ENCODE measurements at regions not wholly inside any gene's neighbourhood (a gene's known extent, or its start where the extent isn't known, plus 50 kb on each side); places are given as distances from the start of the nearest gene placed in this dataset.

DNA sequence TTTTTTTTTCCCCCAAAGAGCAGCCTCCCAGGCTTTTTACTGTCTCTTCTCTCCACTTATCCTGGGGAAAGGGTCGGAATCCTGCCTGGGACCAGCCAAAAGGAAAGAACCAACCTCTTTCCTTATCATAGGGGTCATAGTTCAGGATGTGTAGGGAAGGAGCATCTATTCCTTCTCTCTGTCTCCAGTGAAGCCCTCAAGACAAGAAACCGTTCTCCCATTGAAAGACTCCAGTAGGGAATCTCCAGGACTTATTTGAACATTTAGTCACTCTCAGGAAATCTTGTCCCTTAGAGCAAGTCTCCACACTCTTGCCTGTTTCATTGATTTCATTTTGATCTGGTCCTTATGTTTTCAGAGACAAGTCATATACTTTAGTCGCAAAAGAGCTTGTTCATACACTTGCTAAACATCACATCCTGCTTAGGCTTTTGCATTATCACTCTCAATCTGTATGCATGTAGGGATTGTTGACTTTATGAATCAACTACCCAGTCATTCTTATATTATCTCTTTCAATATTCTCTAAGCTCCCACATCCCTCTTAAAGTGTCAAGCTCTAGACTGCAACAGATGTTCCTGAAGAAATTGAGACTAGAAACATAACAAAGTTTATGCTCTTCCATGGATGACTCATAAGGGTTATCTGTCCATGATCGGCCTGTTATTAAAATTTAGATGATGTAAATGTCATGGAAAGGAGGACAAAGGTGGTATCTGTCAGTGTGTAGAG lies 116.2 kb upstream of the ST6GAL2 start:
- TF ChIP-seq, protein P1, sequence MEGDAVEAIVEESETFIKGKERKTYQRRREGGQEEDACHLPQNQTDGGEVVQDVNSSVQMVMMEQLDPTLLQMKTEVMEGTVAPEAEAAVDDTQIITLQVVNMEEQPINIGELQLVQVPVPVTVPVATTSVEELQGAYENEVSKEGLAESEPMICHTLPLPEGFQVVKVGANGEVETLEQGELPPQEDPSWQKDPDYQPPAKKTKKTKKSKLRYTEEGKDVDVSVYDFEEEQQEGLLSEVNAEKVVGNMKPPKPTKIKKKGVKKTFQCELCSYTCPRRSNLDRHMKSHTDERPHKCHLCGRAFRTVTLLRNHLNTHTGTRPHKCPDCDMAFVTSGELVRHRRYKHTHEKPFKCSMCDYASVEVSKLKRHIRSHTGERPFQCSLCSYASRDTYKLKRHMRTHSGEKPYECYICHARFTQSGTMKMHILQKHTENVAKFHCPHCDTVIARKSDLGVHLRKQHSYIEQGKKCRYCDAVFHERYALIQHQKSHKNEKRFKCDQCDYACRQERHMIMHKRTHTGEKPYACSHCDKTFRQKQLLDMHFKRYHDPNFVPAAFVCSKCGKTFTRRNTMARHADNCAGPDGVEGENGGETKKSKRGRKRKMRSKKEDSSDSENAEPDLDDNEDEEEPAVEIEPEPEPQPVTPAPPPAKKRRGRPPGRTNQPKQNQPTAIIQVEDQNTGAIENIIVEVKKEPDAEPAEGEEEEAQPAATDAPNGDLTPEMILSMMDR (conservative IDR thresholded peaks at IDR 0.05; ENCODE audit: low read depth, low read length): no peak
- no peak for TF ChIP-seq EZH2 (IDR thresholded peaks at IDR 0.05; ENCODE audit: borderline replicate concordance, low read depth, low read length, poor library complexity, severe bottlenecking)
- H3K27me3 ChIP-seq (replicated peaks; ENCODE audit: insufficient read depth, low read depth, low read length, poor library complexity): no peaks in the 10 kb centered on the region
- no peak for DNase-seq (ENCODE audit: low spot score)
- H3K27ac ChIP-seq (ENCODE audit: low read depth, low read length, poor library complexity, severe bottlenecking): no peak overlapping the region
- CTCF ChIA-PET: no interaction called here
- no peak overlapping the region for H3K4me3 ChIP-seq (ENCODE audit: low read depth, low read length, poor library complexity, severe bottlenecking)
- POLR2A ChIA-PET (ENCODE audit: low non-redundant PET): no interaction called here
- BruUV-seq (replicated peaks): no TSS peak
- H3K4me1 ChIP-seq (ENCODE audit: insufficient read depth, low read length, poor library complexity, severe bottlenecking): no peaks in the 10 kb centered on the region
- H3K9me3 ChIP-seq (ENCODE audit: low read depth, low read length, poor library complexity, severe bottlenecking): no peaks in the 10 kb centered on the region
- intact Hi-C loops (cut with micrococcal nuclease; ENCODE audit: unreplicated experiment): no loop called here
- no peaks in the 10 kb centered on the region for H3K36me3 ChIP-seq (ENCODE audit: insufficient read depth, low read length, poor library complexity, severe bottlenecking)

DNA sequence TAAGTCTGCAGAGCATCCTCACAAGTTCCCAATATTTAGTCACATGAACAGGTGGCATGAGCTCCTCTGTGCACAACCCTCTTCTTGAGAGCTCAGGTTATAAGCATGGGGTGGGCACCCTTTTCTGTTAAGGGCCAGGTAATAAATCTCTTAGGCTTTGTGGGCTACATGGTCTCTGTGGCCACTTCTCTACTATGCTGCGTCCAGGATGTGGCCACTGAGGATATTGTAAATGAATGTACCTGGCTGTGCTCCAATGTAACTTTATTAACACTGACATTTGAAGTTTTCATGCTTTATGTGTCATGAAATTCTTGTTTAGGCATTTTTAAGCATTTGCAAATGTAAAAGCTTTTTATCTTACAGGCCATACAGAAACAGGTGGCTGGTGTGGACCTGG lies 116.8 kb upstream of the ST6GAL2 start:
- Histone ChIP-seq H3K4me3 (ENCODE audit: low read depth, low read length, poor library complexity, severe bottlenecking) (no peak overlapping the region), H3K9me3 (ENCODE audit: low read depth, low read length, poor library complexity, severe bottlenecking) (no peaks in the 10 kb centered on the region), H3K4me1 (ENCODE audit: insufficient read depth, low read length, poor library complexity, severe bottlenecking) (no peaks in the 10 kb centered on the region), H3K27me3 (replicated peaks; ENCODE audit: insufficient read depth, low read depth, low read length, poor library complexity) (no peaks in the 10 kb centered on the region), H3K27ac (ENCODE audit: low read depth, low read length, poor library complexity, severe bottlenecking) (no peak overlapping the region), H3K36me3 (ENCODE audit: insufficient read depth, low read length, poor library complexity, severe bottlenecking) (no peaks in the 10 kb centered on the region)
- ChIA-PET CTCF (no interaction called here), POLR2A (ENCODE audit: low non-redundant PET) (no interaction called here)
- DNase-seq (ENCODE audit: low spot score): no peak
- TF ChIP-seq, protein P1 (conservative IDR thresholded peaks at IDR 0.05; ENCODE audit: low read depth, low read length): no peak
- TF ChIP-seq EZH2 (IDR thresholded peaks at IDR 0.05; ENCODE audit: borderline replicate concordance, low read depth, low read length, poor library complexity, severe bottlenecking): no peak
- no TSS peak for BruUV-seq (replicated peaks)
- intact Hi-C loops (cut with micrococcal nuclease; ENCODE audit: unreplicated experiment): no loop called here

DNA sequence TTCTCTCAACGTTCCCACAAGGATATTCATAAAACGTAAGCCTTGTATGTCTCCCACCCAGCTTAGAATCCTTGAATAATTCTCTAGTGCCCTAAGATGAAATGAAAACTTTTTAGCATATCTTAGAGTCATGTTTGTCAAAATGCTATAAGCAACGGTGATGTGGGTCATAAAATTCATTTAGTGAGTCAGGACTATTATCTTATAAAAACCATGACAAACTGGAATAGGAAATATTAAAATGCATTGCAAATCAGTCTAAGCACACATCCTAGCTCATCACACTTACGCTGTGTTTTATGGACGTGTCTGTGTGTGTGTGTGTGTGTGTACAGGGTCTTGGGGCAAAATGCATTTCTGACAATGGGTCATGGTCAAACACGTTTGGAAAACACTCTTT lies 119.9 kb upstream of the ST6GAL2 start:
- ChIA-PET CTCF (no interaction called here), POLR2A (ENCODE audit: low non-redundant PET) (no interaction called here)
- DNase-seq (ENCODE audit: low spot score): no peak

More for the DNA sequence above, 119.9 kb upstream of the ST6GAL2 start:
- BruUV-seq (replicated peaks): no TSS peak
- Histone ChIP-seq H3K4me3 (ENCODE audit: low read depth, low read length, poor library complexity, severe bottlenecking) (no peak overlapping the region), H3K36me3 (ENCODE audit: insufficient read depth, low read length, poor library complexity, severe bottlenecking) (no peaks in the 10 kb centered on the region), H3K27me3 (replicated peaks; ENCODE audit: insufficient read depth, low read depth, low read length, poor library complexity) (no peaks in the 10 kb centered on the region), H3K4me1 (ENCODE audit: insufficient read depth, low read length, poor library complexity, severe bottlenecking) (no peaks in the 10 kb centered on the region), H3K9me3 (ENCODE audit: low read depth, low read length, poor library complexity, severe bottlenecking) (no peaks in the 10 kb centered on the region), H3K27ac (ENCODE audit: low read depth, low read length, poor library complexity, severe bottlenecking) (no peak overlapping the region)
- intact Hi-C loops (cut with micrococcal nuclease; ENCODE audit: unreplicated experiment): no loop called here
- TF ChIP-seq EZH2 (IDR thresholded peaks at IDR 0.05; ENCODE audit: borderline replicate concordance, low read depth, low read length, poor library complexity, severe bottlenecking): no peak
- TF ChIP-seq, protein P1 (conservative IDR thresholded peaks at IDR 0.05; ENCODE audit: low read depth, low read length): no peak

All from A673 (cell line).